HepG2 (cell line): ENCODE measurements at regions not wholly inside any gene's neighbourhood (a gene's known extent, or its start where the extent isn't known, plus 50 kb on each side); places are given as distances from the start of the nearest gene placed in this dataset.

ENCODE experiments used
- SIN3A ChIP-seq: IDR thresholded peaks from 2 replicates; pipeline ENCODE4 v1.6.1; 2011; ENCODE audit warnings: low read depth, mild to moderate bottlenecking, control low read depth, low read length, borderline replicate concordance
- ZFP36 ChIP-seq: fragments of 150-350 bp; IDR thresholded peaks from 2 replicates; pipeline ENCODE4 v1.6.1; 2018; ENCODE audit warnings: borderline replicate concordance, low read length, low read depth; ENCODE audit not compliant: partially characterized antibody
- TF ChIP-seq, protein P1 (sequence below): sonication (generic); formaldehyde crosslinking; IDR thresholded peaks from 2 replicates; pipeline ENCODE4 v1.5.0; 2020; ENCODE audit warnings: mild to moderate bottlenecking, missing genetic modification reagents

DNA sequence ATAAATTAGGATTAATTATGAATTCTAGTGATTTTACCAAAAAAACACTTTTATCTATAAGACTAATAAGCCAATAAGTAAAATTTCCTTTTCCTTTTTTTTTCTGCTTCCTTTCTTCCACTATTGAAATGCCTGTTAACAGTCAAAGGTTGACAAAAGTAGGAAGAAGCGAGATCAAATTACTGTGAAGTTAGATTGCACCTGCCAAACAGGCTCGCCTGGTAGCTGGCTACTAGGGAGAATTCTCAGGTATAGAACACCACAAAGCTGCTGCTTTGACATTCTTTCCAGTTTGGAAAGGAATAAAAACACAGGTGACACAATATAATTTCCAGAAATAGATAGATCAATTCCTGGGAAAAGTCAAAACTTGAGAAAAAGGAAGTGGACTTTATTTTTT, 749.0 kb downstream of the NSUN3 start:
- no peak for TF ChIP-seq ZFP36
- TF ChIP-seq, protein P1, sequence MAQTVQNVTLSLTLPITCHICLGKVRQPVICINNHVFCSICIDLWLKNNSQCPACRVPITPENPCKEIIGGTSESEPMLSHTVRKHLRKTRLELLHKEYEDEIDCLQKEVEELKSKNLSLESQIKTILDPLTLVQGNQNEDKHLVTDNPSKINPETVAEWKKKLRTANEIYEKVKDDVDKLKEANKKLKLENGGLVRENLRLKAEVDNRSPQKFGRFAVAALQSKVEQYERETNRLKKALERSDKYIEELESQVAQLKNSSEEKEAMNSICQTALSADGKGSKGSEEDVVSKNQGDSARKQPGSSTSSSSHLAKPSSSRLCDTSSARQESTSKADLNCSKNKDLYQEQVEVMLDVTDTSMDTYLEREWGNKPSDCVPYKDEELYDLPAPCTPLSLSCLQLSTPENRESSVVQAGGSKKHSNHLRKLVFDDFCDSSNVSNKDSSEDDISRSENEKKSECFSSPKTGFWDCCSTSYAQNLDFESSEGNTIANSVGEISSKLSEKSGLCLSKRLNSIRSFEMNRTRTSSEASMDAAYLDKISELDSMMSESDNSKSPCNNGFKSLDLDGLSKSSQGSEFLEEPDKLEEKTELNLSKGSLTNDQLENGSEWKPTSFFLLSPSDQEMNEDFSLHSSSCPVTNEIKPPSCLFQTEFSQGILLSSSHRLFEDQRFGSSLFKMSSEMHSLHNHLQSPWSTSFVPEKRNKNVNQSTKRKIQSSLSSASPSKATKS (CRISPR knock-in tag), result no peak
- TF ChIP-seq SIN3A, result no peak
